Breast epithelium (tissue), 4 donors: ENCODE measurements at regions not wholly inside any gene's neighbourhood (a gene's known extent, or its start where the extent isn't known, plus 50 kb on each side); places are given as distances from the start of the nearest gene placed in this dataset.

Experiments
- DNase-seq, 2 donors: peaks; one replicate each; pipeline ENCODE4 v3.0.0-alpha.2; 2019; ENCODE audit warnings: low spot score in 2 of 2
- H3K27ac ChIP-seq, 2 donors: fragments of 200-600 bp; sonication (generic) in 1 of 2; one replicate each; pipeline ENCODE4 v1.5.1; 2016 to 2019; ENCODE audit warnings: mild to moderate bottlenecking in 1 of 2
- H3K27me3 ChIP-seq, 2 donors: fragments of 200-600 bp; sonication (generic) in 1 of 2; one replicate each; pipeline versions ENCODE4 v1.5.1 to v1.6.0; 2017 to 2019; ENCODE audit warnings: control low read depth in 1 of 2, mild to moderate bottlenecking in 1 of 2
- H3K36me3 ChIP-seq: fragments of 200-600 bp; one replicate; pipeline ENCODE4 v1.5.1; 2019
- H3K4me1 ChIP-seq, 2 donors: fragments of 200-600 bp; sonication (generic); one replicate each; pipeline ENCODE4 v1.5.1; 2016 to 2019; ENCODE audit warnings: control low read depth in 1 of 2
- H3K4me3 ChIP-seq, 3 donors: fragments of 200-600 bp; sonication (generic); 1 replicate in 2 of 3; 2 replicates in 1 of 3; pipeline ENCODE4 v1.5.1; 2016 to 2019; ENCODE audit warnings: mild to moderate bottlenecking in 3 of 3, moderate library complexity in 2 of 3
- H3K9me3 ChIP-seq, 2 donors: fragments of 200-600 bp; sonication (generic) in 1 of 2; one replicate each; pipeline ENCODE4 v1.5.1; 2016 to 2019; ENCODE audit warnings: control low read depth in 1 of 2
- POLR2A ChIP-seq: fragments of 450-650 bp; IDR thresholded peaks from one replicate; pipeline ENCODE4 v1.6.1; 2016; ENCODE audit warnings: antibody characterized with exemption, mild to moderate bottlenecking, moderate library complexity
- POLR2AphosphoS5 ChIP-seq, 3 donors: sonication (generic); formaldehyde crosslinking; IDR thresholded peaks; one replicate each; pipeline ENCODE4 v1.6.1; 2017; ENCODE audit warnings: antibody characterized with exemption in 3 of 3
- intact Hi-C: fragments of 100-400 bp; cut with DNase I; formaldehyde crosslinking; loops from one replicate; pipeline ENCODE4 v1.15.1; 2023; ENCODE audit warnings: low total_unique reads
- TF ChIP-seq, protein P1 (sequence below), 3 donors: fragments of 450-650 bp; IDR thresholded peaks; one replicate each; pipeline ENCODE4 v1.5.1; 2016 to 2017; ENCODE audit warnings: antibody characterized with exemption in 3 of 3, mild to moderate bottlenecking in 3 of 3, moderate library complexity in 3 of 3

DNA sequence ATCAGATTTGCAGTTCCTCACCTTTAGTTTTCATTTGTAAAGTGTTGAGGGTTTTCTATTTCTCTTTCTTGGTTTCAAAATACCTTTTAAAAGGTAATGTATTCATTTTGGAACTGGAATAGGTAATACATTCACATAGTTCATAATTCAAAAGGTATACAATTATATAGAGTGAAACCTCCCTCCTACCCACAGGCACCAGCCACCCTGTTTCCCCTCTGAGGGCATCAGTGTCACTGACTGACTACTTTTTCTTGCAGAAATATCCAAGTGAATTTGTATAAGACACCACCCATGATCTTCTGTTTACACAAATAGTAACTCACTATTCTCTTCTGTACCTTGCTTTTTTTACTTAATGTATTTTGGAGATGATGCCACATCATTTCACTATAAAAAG is 139.6 kb upstream of the EGLN3 start:
- Histone ChIP-seq H3K4me3 (no peak overlapping the region), H3K4me1 (no peaks in the 10 kb centered on the region), H3K27ac (no peak overlapping the region), H3K36me3 (no peaks in the 10 kb centered on the region), H3K9me3 (no peaks in the 10 kb centered on the region), H3K27me3 (no peaks in the 10 kb centered on the region)
- no peak for DNase-seq
- intact Hi-C loops: no loop called here
- TF ChIP-seq POLR2AphosphoS5 (IDR thresholded peaks at IDR 0.05) (no peak), POLR2A (no peak)
- TF ChIP-seq, protein P1, sequence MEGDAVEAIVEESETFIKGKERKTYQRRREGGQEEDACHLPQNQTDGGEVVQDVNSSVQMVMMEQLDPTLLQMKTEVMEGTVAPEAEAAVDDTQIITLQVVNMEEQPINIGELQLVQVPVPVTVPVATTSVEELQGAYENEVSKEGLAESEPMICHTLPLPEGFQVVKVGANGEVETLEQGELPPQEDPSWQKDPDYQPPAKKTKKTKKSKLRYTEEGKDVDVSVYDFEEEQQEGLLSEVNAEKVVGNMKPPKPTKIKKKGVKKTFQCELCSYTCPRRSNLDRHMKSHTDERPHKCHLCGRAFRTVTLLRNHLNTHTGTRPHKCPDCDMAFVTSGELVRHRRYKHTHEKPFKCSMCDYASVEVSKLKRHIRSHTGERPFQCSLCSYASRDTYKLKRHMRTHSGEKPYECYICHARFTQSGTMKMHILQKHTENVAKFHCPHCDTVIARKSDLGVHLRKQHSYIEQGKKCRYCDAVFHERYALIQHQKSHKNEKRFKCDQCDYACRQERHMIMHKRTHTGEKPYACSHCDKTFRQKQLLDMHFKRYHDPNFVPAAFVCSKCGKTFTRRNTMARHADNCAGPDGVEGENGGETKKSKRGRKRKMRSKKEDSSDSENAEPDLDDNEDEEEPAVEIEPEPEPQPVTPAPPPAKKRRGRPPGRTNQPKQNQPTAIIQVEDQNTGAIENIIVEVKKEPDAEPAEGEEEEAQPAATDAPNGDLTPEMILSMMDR (IDR thresholded peaks at IDR 0.05): no peak

DNA sequence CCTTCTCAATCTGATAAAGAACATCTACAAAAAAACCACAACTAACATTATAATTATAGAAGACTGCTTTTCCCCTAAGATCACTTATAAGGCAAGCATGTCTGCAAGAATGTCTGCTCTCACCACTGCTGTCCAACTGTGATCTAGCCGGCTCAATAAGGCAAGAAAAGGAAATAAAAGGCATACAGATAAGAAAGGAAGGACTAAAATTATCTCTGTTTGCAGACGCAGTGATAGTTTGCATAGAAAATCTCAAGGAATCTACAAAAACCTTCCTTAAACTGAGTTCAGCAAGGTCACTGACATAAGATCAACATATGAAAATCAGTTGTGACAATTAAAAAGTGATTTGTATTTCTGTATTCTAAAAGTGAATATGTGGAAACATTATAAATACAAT is 138.0 kb upstream of the EGLN3 start:
- Histone ChIP-seq H3K27me3 (no peaks in the 10 kb centered on the region), H3K36me3 (no peaks in the 10 kb centered on the region), H3K9me3 (no peaks in the 10 kb centered on the region), H3K27ac (no peak overlapping the region), H3K4me3 (no peak overlapping the region), H3K4me1 (no peaks in the 10 kb centered on the region)
- DNase-seq: no peak
- TF ChIP-seq POLR2AphosphoS5 (IDR thresholded peaks at IDR 0.05) (no peak), POLR2A (no peak)
- TF ChIP-seq, protein P1 (IDR thresholded peaks at IDR 0.05): no peak
- intact Hi-C loops: no loop called here

DNA sequence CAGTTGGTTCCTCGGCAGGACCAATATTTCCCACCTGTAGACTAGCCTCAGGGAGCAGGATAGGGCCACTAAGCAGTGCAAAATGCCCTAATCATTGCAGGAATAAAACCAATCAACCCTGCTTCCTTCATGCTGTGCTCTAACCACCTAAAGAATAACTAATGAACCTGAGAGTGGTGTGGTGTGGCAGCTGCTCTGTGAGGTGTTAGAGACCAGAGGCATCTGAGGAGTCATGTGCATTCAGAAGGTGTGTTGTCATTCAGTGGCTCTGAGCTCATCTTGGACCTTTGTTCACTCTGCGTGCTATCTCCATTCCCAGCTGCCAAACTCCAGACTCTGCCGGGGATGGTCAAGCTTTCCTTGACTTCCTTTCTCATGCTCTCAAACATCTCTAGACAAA is 136.7 kb upstream of the EGLN3 start:
- no peaks in the 10 kb centered on the region for H3K27me3 ChIP-seq
- DNase-seq: no peak
- TF ChIP-seq, protein P1 (IDR thresholded peaks at IDR 0.05): no peak
- TF ChIP-seq POLR2A (no peak), POLR2AphosphoS5 (IDR thresholded peaks at IDR 0.05) (no peak)
- intact Hi-C loops: no loop called here
- H3K4me3 ChIP-seq: no peak overlapping the region
- no peaks in the 10 kb centered on the region for H3K9me3 ChIP-seq
- no peaks in the 10 kb centered on the region for H3K4me1 ChIP-seq
- H3K36me3 ChIP-seq: no peaks in the 10 kb centered on the region
- no peak overlapping the region for H3K27ac ChIP-seq

DNA sequence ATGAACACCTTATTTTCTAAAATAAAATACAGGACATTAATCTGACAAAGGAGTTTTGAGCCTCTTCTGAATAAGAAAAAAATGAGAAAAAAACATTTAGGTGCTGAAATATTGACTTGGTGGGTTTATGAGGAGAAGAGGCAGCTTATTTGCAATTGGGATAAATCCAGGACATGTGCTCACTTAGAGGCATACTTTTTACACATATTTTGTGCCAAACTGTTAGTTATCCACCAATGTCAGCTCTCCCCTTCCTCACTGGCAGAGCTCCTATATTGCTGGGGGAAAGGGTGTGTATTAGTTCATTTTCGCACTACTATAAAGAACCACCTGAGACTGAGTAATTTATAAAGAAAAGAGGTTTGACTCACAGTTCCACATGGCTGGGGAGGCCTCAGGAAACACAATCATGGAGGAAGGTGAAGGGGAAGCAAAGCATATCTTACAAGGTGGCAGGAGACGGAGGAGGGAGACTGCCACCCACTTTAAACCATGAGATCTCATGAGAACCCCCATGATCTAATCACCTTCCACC is 135.4 kb upstream of the EGLN3 start:
- H3K27me3 ChIP-seq: no peaks in the 10 kb centered on the region
- no peak for DNase-seq
- intact Hi-C loops: no loop called here

DNA sequence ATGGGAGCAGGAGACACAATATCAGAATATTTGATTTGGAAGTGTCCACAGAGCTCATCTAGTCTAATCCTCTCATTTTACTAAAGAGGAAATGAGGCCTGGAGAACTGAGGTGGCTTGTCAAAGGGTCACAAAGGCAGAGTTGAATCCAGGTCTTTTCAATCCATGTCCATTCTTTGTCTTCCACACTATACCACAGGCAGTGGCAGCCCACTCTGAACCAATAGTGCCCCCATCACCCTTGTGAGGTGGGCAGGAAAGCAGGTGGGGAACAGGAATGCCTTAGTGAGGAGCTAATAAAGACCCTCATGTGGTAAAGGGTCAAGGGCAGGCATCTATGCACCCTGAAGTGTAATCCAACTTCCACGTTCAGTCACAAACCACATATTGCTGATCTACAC is 134.8 kb upstream of the EGLN3 start:
- intact Hi-C loops: no loop called here
- no peak overlapping the region for H3K4me3 ChIP-seq
- no peak overlapping the region for H3K27ac ChIP-seq
- H3K9me3 ChIP-seq: no peaks in the 10 kb centered on the region
- H3K36me3 ChIP-seq: no peaks in the 10 kb centered on the region
- no peaks in the 10 kb centered on the region for H3K4me1 ChIP-seq
- H3K27me3 ChIP-seq: no peaks in the 10 kb centered on the region
- TF ChIP-seq, protein P1 (IDR thresholded peaks at IDR 0.05): no peak
- TF ChIP-seq POLR2AphosphoS5 (IDR thresholded peaks at IDR 0.05) (no peak), POLR2A (no peak)
- DNase-seq: no peak

More for the DNA sequence above, 135.4 kb upstream of the EGLN3 start:
- H3K4me1 ChIP-seq: no peaks in the 10 kb centered on the region
- H3K9me3 ChIP-seq: no peaks in the 10 kb centered on the region
- no peaks in the 10 kb centered on the region for H3K36me3 ChIP-seq
- H3K4me3 ChIP-seq: no peak overlapping the region
- no peak overlapping the region for H3K27ac ChIP-seq
- TF ChIP-seq, protein P1 (IDR thresholded peaks at IDR 0.05): no peak
- TF ChIP-seq POLR2A: no peak
